H1 (cell line): ENCODE measurements at regions not wholly inside any gene's neighbourhood (a gene's known extent, or its start where the extent isn't known, plus 50 kb on each side); places are given as distances from the start of the nearest gene placed in this dataset.

Source experiments
- CTCF ChIA-PET: fragments of 300-600 bp; sonication (Branson Sonifier 250); formaldehyde crosslinking; loops from one replicate; lab custom pipeline; 2021; ENCODE audit not compliant: partially characterized antibody; lab: Charles Lee
- POLR2A ChIA-PET: fragments of 300-600 bp; sonication (Branson Sonifier 250); formaldehyde crosslinking; loops from one replicate; lab custom pipeline; 2021; ENCODE audit warnings: inconsistent platforms; ENCODE audit not compliant: partially characterized antibody; lab: Charles Lee
- DNase-seq, 2 experiments: peaks; one replicate each; pipeline versions ENCODE4 v3.0.0 to v3.0.0-alpha.2; 2010 to 2022; ENCODE audit warnings: low spot score in 2 of 2, low read depth in 1 of 2, mixed read lengths in 1 of 2
- FAIRE-seq: peaks from 2 replicates; lab custom pipeline; 2011; peaks lifted over from hg19 to GRCh38; lab: Jason Lieb, UNC
- H2AFZ ChIP-seq: 2 replicates; pipeline ENCODE4 v1.8.1; 2012; ENCODE audit warnings: low read length, inconsistent platforms
- H2AK5ac ChIP-seq: 2 replicates; pipeline ENCODE4 v1.6.1; 2013; ENCODE audit warnings: low read depth, low read length
- H2BK120ac ChIP-seq: replicated peaks from 2 replicates; pipeline ENCODE3; 2013; ENCODE audit warnings: low read depth, low read length, inconsistent platforms
- H2BK12ac ChIP-seq: 2 replicates; pipeline ENCODE4 v1.6.1; 2013; ENCODE audit warnings: low read depth, low read length
- H2BK15ac ChIP-seq: 2 replicates; pipeline ENCODE4 v1.6.1; 2013; ENCODE audit warnings: low read length
- H2BK20ac ChIP-seq: 2 replicates; pipeline ENCODE4 v1.6.1; 2013; ENCODE audit warnings: low read length
- H2BK5ac ChIP-seq: 2 replicates; pipeline ENCODE4 v1.6.1; 2013; ENCODE audit warnings: low read depth, low read length
- H3K14ac ChIP-seq: 2 replicates; pipeline ENCODE4 v1.6.1; 2013; ENCODE audit warnings: inconsistent platforms; ENCODE audit not compliant: insufficient read length
- H3K18ac ChIP-seq: 2 replicates; pipeline ENCODE4 v1.6.1; 2013; ENCODE audit warnings: low read length; ENCODE audit errors: extremely low read depth
- H3K23ac ChIP-seq: 2 replicates; pipeline ENCODE4 v1.6.1; 2013; ENCODE audit warnings: inconsistent platforms; ENCODE audit not compliant: insufficient read length
- H3K23me2 ChIP-seq: 2 replicates; pipeline ENCODE4 v1.6.1; 2013; ENCODE audit warnings: low read depth, low read length
- H3K27ac ChIP-seq: 2 replicates; pipeline ENCODE4 v1.6.1; 2011; ENCODE audit warnings: low read depth, low read length, inconsistent platforms
- H3K27me3 ChIP-seq, 4 experiments: replicated peaks in 1 of 4; 1 replicate in 1 of 4; 2 replicates in 3 of 4; pipeline versions ENCODE4 v1.6.1 to v1.8.1; 2011 to 2013; ENCODE audit warnings: low read length in 3 of 4, mild to moderate bottlenecking in 3 of 4, inconsistent platforms in 2 of 4, mixed read lengths in 2 of 4, moderate library complexity in 1 of 4; ENCODE audit not compliant: control insufficient read depth in 3 of 4, insufficient read depth in 3 of 4; ENCODE audit errors: extremely low read depth in 1 of 4
- H3K36me3 ChIP-seq, 4 experiments: 2 replicates each; pipeline versions ENCODE4 v1.6.1 to v1.8.1; 2011 to 2013; ENCODE audit warnings: mild to moderate bottlenecking in 4 of 4, low read length in 3 of 4, moderate library complexity in 2 of 4, control low read depth in 1 of 4, inconsistent platforms in 1 of 4; ENCODE audit not compliant: insufficient read depth in 4 of 4, control insufficient read depth in 2 of 4
- H3K4ac ChIP-seq: replicated peaks from 2 replicates; pipeline ENCODE3; 2013; ENCODE audit warnings: low read length, low read depth, mixed read lengths, inconsistent platforms; ENCODE audit not compliant: insufficient read length
- H3K4me1 ChIP-seq, 4 experiments: replicated peaks in 1 of 4; 1 replicate in 1 of 4; 2 replicates in 3 of 4; pipeline versions ENCODE4 v1.6.1 to v1.8.1; 2011 to 2013; ENCODE audit warnings: low read length in 3 of 4, inconsistent platforms in 2 of 4, mixed read lengths in 1 of 4; ENCODE audit not compliant: insufficient read depth in 4 of 4, control insufficient read depth in 3 of 4
- H3K4me2 ChIP-seq, 2 experiments: 2 replicates each; pipeline versions ENCODE4 v1.6.1 to v1.8.1; 2011 to 2013; ENCODE audit warnings: low read depth in 2 of 2, low read length in 2 of 2, control low read depth in 1 of 2, inconsistent platforms in 1 of 2, mild to moderate bottlenecking in 1 of 2; ENCODE audit not compliant: insufficient read depth in 1 of 2
- H3K4me3 ChIP-seq, 4 experiments: fragments of 200-600, 300-600 bp in 1 of 4; sonication (generic), shearing (Covaris generic), sonication (Bioruptor Twin) in 1 of 4; 2 replicates each; pipeline versions ENCODE4 v1.5.1 to v1.8.1; 2011 to 2016; ENCODE audit warnings: low read length in 4 of 4, low read depth in 3 of 4, control low read depth in 2 of 4, inconsistent platforms in 2 of 4, mild to moderate bottlenecking in 2 of 4, mixed read lengths in 1 of 4, moderate library complexity in 1 of 4; ENCODE audit not compliant: insufficient read depth in 2 of 4; ENCODE audit errors: extremely low read depth in 1 of 4
- H3K56ac ChIP-seq: replicated peaks from 2 replicates; pipeline ENCODE3; 2013; ENCODE audit warnings: low read depth, mild to moderate bottlenecking, mixed read lengths, low read length, inconsistent platforms; ENCODE audit not compliant: insufficient read length
- H3K79me1 ChIP-seq: 2 replicates; pipeline ENCODE4 v1.6.1; 2013; ENCODE audit warnings: low read depth, low read length, control low read depth
- H3K79me2 ChIP-seq, 2 experiments: 2 replicates each; pipeline versions ENCODE4 v1.6.1 to v1.8.1; 2012 to 2013; ENCODE audit warnings: low read length in 2 of 2, mild to moderate bottlenecking in 2 of 2, inconsistent platforms in 1 of 2; ENCODE audit not compliant: insufficient read depth in 2 of 2, control insufficient read depth in 1 of 2
- H3K9ac ChIP-seq, 4 experiments: replicated peaks in 1 of 4; 1 replicate in 1 of 4; 2 replicates in 3 of 4; pipeline versions ENCODE4 v1.6.1 to v1.8.1; 2011 to 2013; ENCODE audit warnings: low read depth in 3 of 4, low read length in 3 of 4, control low read depth in 2 of 4, mild to moderate bottlenecking in 2 of 4, moderate library complexity in 2 of 4, inconsistent platforms in 1 of 4; ENCODE audit errors: extremely low read depth in 1 of 4
- H3K9me3 ChIP-seq, 2 experiments: 2 replicates each; pipeline versions ENCODE4 v1.6.1 to v1.8.1; 2012 to 2013; ENCODE audit warnings: mild to moderate bottlenecking in 2 of 2, moderate library complexity in 2 of 2, control low read depth in 1 of 2, inconsistent platforms in 1 of 2, low read depth in 1 of 2, low read length in 1 of 2, mixed read lengths in 1 of 2; ENCODE audit not compliant: insufficient read depth in 2 of 2
- H4K20me1 ChIP-seq, 2 experiments: replicated peaks in 1 of 2; 2 replicates each; pipeline versions ENCODE3 to v1.8.1; 2011 to 2013; ENCODE audit warnings: inconsistent platforms in 2 of 2, low read length in 2 of 2, mild to moderate bottlenecking in 1 of 2; ENCODE audit not compliant: insufficient read depth in 2 of 2, control insufficient read depth in 1 of 2
- H4K5ac ChIP-seq: 2 replicates; pipeline ENCODE4 v1.6.1; 2013; ENCODE audit warnings: low read length, low read depth, mixed read lengths, inconsistent platforms; ENCODE audit not compliant: insufficient read length
- H4K8ac ChIP-seq: 2 replicates; pipeline ENCODE4 v1.8.0; 2013; ENCODE audit warnings: mild to moderate bottlenecking, moderate library complexity, low read length, inconsistent platforms; ENCODE audit not compliant: insufficient read depth; ENCODE audit errors: extremely low read depth
- H4K91ac ChIP-seq: replicated peaks from 2 replicates; pipeline ENCODE3; 2013; ENCODE audit warnings: low read length, mixed read lengths, inconsistent platforms; ENCODE audit not compliant: insufficient read length
- BCL11A ChIP-seq, 2 experiments: IDR thresholded peaks; one replicate each; pipeline ENCODE4 v1.6.1; 2011; ENCODE audit warnings: low read depth in 2 of 2, low read length in 2 of 2, mild to moderate bottlenecking in 2 of 2
- CBX8 ChIP-seq: fragments of 300-800, 300-1000 bp; sonication (generic); IDR thresholded peaks from 2 replicates; pipeline ENCODE4 v1.7.1; 2016; ENCODE audit warnings: low read depth, low read length, borderline replicate concordance
- CHD1 ChIP-seq: IDR thresholded peaks from 2 replicates; pipeline ENCODE4 v1.6.1; 2012; ENCODE audit warnings: low read depth, low read length, improper control_type of control experiment
- FOSL1 ChIP-seq: IDR thresholded peaks from 2 replicates; pipeline ENCODE4 v1.6.1; 2011; ENCODE audit warnings: mild to moderate bottlenecking, low read depth, low read length, moderate library complexity; ENCODE audit not compliant: insufficient read depth
- HDAC2 ChIP-seq, 2 experiments: fragments of 300-600 bp in 1 of 2; sonication (generic) in 1 of 2; IDR thresholded peaks; 2 replicates each; pipeline ENCODE4 v1.6.1; 2011 to 2012; ENCODE audit warnings: low read depth in 2 of 2, low read length in 2 of 2, mild to moderate bottlenecking in 2 of 2, moderate library complexity in 2 of 2, borderline replicate concordance in 1 of 2, inconsistent platforms in 1 of 2
- JUND ChIP-seq: IDR thresholded peaks from 2 replicates; pipeline ENCODE4 v1.6.1; 2011; ENCODE audit warnings: mild to moderate bottlenecking, improper control_type of control experiment, low read length
- KDM5A ChIP-seq: fragments of 200-600 bp; IDR thresholded peaks from 2 replicates; pipeline ENCODE4 v1.7.1; 2012; ENCODE audit warnings: mild to moderate bottlenecking, low read length, inconsistent platforms, mixed read lengths
- PHF8 ChIP-seq: fragments of 200-600 bp; sonication (generic); conservative IDR thresholded peaks from 2 replicates; pipeline ENCODE4 v1.7.1; 2012; ENCODE audit warnings: low read depth, mild to moderate bottlenecking, inconsistent platforms, low read length, moderate library complexity
- POLR2AphosphoS5 ChIP-seq: IDR thresholded peaks from 2 replicates; pipeline ENCODE4 v1.6.1; 2011; ENCODE audit warnings: low read depth, low read length
- POU5F1 ChIP-seq: IDR thresholded peaks from 2 replicates; pipeline ENCODE4 v1.6.1; 2011; ENCODE audit warnings: low read depth, mild to moderate bottlenecking, low read length, moderate library complexity
- RAD21 ChIP-seq, 2 experiments: IDR thresholded peaks in 1 of 2; conservative IDR thresholded peaks in 1 of 2; 2 replicates each; pipeline ENCODE4 v1.6.1; 2011; ENCODE audit warnings: low read depth in 2 of 2, low read length in 2 of 2, improper control_type of control experiment in 1 of 2, inconsistent platforms in 1 of 2, mild to moderate bottlenecking in 1 of 2, moderate library complexity in 1 of 2
- RXRA ChIP-seq: IDR thresholded peaks from 2 replicates; pipeline ENCODE4 v1.6.1; 2011; ENCODE audit warnings: low read depth, mild to moderate bottlenecking, low read length, moderate library complexity; ENCODE audit not compliant: insufficient read depth
- SIX5 ChIP-seq: IDR thresholded peaks from 2 replicates; pipeline ENCODE4 v1.6.1; 2011; ENCODE audit warnings: mild to moderate bottlenecking, low read depth, low read length
- TCF12 ChIP-seq: IDR thresholded peaks from 2 replicates; pipeline ENCODE4 v1.6.1; 2011; ENCODE audit warnings: low read depth, mild to moderate bottlenecking, low read length
- TF ChIP-seq, protein P1 (sequence below): IDR thresholded peaks from 2 replicates; pipeline ENCODE4 v1.6.1; 2011; ENCODE audit warnings: low read depth, mild to moderate bottlenecking, low read length; ENCODE audit not compliant: insufficient read depth

DNA sequence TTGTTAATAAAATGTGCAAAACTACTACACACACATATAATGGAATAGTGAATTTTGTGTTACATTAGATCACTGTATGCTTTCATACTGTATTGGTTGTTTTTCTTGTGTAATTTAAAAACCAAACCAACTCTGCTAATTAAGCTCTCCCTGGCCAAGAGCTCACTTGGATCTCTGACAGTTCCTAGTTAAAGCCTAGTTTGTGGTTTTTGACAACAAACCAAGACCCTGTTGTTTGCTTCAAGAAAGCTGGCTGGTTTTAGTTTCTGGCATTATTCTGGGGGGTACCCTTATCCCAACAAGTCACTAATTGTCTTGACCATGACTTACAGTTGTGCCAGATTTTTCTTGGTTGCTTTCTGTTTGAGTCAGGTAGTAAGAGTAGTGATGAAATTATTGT lies 121.4 kb upstream of the CXorf66 start:
- Histone ChIP-seq H4K20me1 (no peaks in the 10 kb centered on the region), H2BK5ac (no peak overlapping the region), H3K79me2 (no peaks in the 10 kb centered on the region), H2BK12ac (no peak overlapping the region), H4K8ac (no peak overlapping the region), H3K79me1 (no peaks in the 10 kb centered on the region), H3K9me3 (no peaks in the 10 kb centered on the region), H3K23ac (no peak overlapping the region), H3K14ac (no peak overlapping the region), H3K27me3 (no peaks in the 10 kb centered on the region; a peak in 1 of 7 replicates), H2AFZ (no peak overlapping the region), H3K23me2 (peaks cover 4% of the 10 kb centered on the region; the same call in 1 of the 2 replicates), H3K4me3 (no peak overlapping the region), H2BK15ac (no peak overlapping the region), H3K4me2 (no peak overlapping the region), H3K4ac (no peak overlapping the region), H3K56ac (no peak overlapping the region), H2AK5ac (no peak overlapping the region), H2BK20ac (no peak overlapping the region), H2BK120ac (no peak overlapping the region), H3K27ac (no peak overlapping the region), H3K4me1 (peaks cover 0 to 13% (median 3%) of the 10 kb centered on the region in 4 experiments; a peak in 3 of 7 replicates), H3K9ac (no peak overlapping the region), H4K5ac (no peak overlapping the region), H4K91ac (no peak overlapping the region), H3K18ac (no peak overlapping the region), H3K36me3 (no peaks in the 10 kb centered on the region)
- CTCF ChIA-PET: interaction anchor here (1.3 to 2.0 kb wide), 2 partner anchors 17 to 577 kb away, joined by 4 to 5 read pairs; no protein-coding TSS in a partner anchor
- no peak for DNase-seq
- POLR2A ChIA-PET: no interaction called here
- no peak for FAIRE-seq
- TF ChIP-seq PHF8 (no peak), POLR2AphosphoS5 (no peak), RXRA (no peak), FOSL1 (no peak), POU5F1 (no peak), TCF12 (no peak), CBX8 (no peak), SIX5 (no peak), RAD21 (IDR thresholded peaks at IDR 0.05 in 1 of 2, conservative IDR thresholded peaks at IDR 0.05 in 1 of 2; ENCODE audit: low read depth in 2 of 2, low read length in 2 of 2) (no peak), BCL11A (IDR thresholded peaks at IDR 0.05; ENCODE audit: low read depth in 2 of 2, low read length in 2 of 2) (no peak), HDAC2 (IDR thresholded peaks at IDR 0.05; ENCODE audit: borderline replicate concordance in 1 of 2, low read depth in 2 of 2, low read length in 2 of 2) (no peak), KDM5A (no peak), JUND (no peak), CHD1 (no peak)
- TF ChIP-seq, protein P1, sequence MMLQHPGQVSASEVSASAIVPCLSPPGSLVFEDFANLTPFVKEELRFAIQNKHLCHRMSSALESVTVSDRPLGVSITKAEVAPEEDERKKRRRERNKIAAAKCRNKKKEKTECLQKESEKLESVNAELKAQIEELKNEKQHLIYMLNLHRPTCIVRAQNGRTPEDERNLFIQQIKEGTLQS: no peak
